A673 (cell line): ENCODE measurements at regions not wholly inside any gene's neighbourhood (a gene's known extent, or its start where the extent isn't known, plus 50 kb on each side); places are given as distances from the start of the nearest gene placed in this dataset.

Source experiments
- BruUV-seq: library from RNA; stranded (reverse); fragments of 400-500 nt; replicated peaks from 2 replicates; lab custom pipeline; 2021; lab: Mats Ljungman, UMichigan
- CTCF ChIA-PET: fragments of 300-600 bp; sonication (Branson Sonifier 250); formaldehyde crosslinking; loops from one replicate; lab custom pipeline; 2022; ENCODE audit warnings: antibody characterized with exemption; lab: Charles Lee
- POLR2A ChIA-PET: fragments of 300-600 bp; sonication (Branson Sonifier 250); formaldehyde crosslinking; loops from one replicate; lab custom pipeline; 2022; ENCODE audit warnings: antibody characterized with exemption; ENCODE audit not compliant: low non-redundant PET; lab: Charles Lee
- DNase-seq: peaks from one replicate; pipeline ENCODE4 v3.0.0-alpha.2; 2015; ENCODE audit warnings: low spot score
- H3K27ac ChIP-seq: fragments of 200-600 bp; sonication (generic); 2 replicates; pipeline ENCODE4 v1.5.1; 2016; ENCODE audit warnings: mixed run types, low read depth, mild to moderate bottlenecking, mixed read lengths, antibody characterized with exemption, low read length; ENCODE audit not compliant: poor library complexity, severe bottlenecking
- H3K27me3 ChIP-seq: fragments of 200-600 bp; sonication (generic); replicated peaks from 2 replicates; pipeline ENCODE4 v1.6.1; 2017; ENCODE audit warnings: mixed run types, low read depth, mild to moderate bottlenecking, mixed read lengths, antibody characterized with exemption, low read length; ENCODE audit not compliant: insufficient read depth, poor library complexity
- H3K36me3 ChIP-seq: fragments of 200-600 bp; sonication (generic); 2 replicates; pipeline ENCODE4 v1.6.1; 2016; ENCODE audit warnings: mixed run types, mild to moderate bottlenecking, mixed read lengths, antibody characterized with exemption, low read length; ENCODE audit not compliant: insufficient read depth, poor library complexity, severe bottlenecking
- H3K4me1 ChIP-seq: fragments of 200-600 bp; sonication (generic); 2 replicates; pipeline ENCODE4 v1.6.1; 2017; ENCODE audit warnings: mixed run types, mild to moderate bottlenecking, mixed read lengths, antibody characterized with exemption, low read length; ENCODE audit not compliant: insufficient read depth, poor library complexity, severe bottlenecking
- H3K4me3 ChIP-seq: fragments of 200-600 bp; sonication (generic); 2 replicates; pipeline ENCODE4 v1.5.1; 2016; ENCODE audit warnings: low read depth, mixed run types, mild to moderate bottlenecking, mixed read lengths, low read length; ENCODE audit not compliant: poor library complexity, severe bottlenecking
- H3K9me3 ChIP-seq: fragments of 200-600 bp; sonication (generic); 2 replicates; pipeline ENCODE4 v1.6.1; 2016; ENCODE audit warnings: mixed run types, low read depth, mild to moderate bottlenecking, mixed read lengths, antibody characterized with exemption, low read length; ENCODE audit not compliant: poor library complexity, severe bottlenecking
- CTCF ChIP-seq: fragments of 300-800, 200-600 bp; sonication (generic); conservative IDR thresholded peaks from 2 replicates; pipeline ENCODE4 v1.5.1; 2017; ENCODE audit warnings: low read depth, mild to moderate bottlenecking, antibody characterized with exemption, low read length, moderate library complexity, mixed read lengths
- EZH2 ChIP-seq: fragments of 200-600 bp; sonication (generic); IDR thresholded peaks from 2 replicates; pipeline ENCODE4 v1.6.1; 2017; ENCODE audit warnings: borderline replicate concordance, low read depth, mild to moderate bottlenecking, mixed read lengths, antibody characterized with exemption, low read length; ENCODE audit not compliant: poor library complexity, severe bottlenecking
- intact Hi-C: fragments of 100-400 bp; cut with micrococcal nuclease; formaldehyde crosslinking; loops from one replicate; pipeline ENCODE4 v1.10.0; 2022; ENCODE audit not compliant: unreplicated experiment

- DNase-seq, result no peak
- TF ChIP-seq EZH2, result no peak
- TF ChIP-seq CTCF, result no peak
- Histone ChIP-seq H3K4me1 (no peaks in the 10 kb centered on the region), H3K27ac (no peak overlapping the region), H3K27me3 (no peaks in the 10 kb centered on the region), H3K36me3 (no peaks in the 10 kb centered on the region), H3K4me3 (no peak overlapping the region), H3K9me3 (no peaks in the 10 kb centered on the region)
- intact Hi-C loops, result loop anchor here (10.0 kb wide), 1 partner anchor 56 kb away; no protein-coding TSS in a partner anchor
- CTCF ChIA-PET, result no interaction called here
- BruUV-seq, result no TSS peak
- POLR2A ChIA-PET, result no interaction called here
These were observed 85.5 kb upstream of the MC2R start for GRCh38 chr18:14000884-14001283.

DNA sequence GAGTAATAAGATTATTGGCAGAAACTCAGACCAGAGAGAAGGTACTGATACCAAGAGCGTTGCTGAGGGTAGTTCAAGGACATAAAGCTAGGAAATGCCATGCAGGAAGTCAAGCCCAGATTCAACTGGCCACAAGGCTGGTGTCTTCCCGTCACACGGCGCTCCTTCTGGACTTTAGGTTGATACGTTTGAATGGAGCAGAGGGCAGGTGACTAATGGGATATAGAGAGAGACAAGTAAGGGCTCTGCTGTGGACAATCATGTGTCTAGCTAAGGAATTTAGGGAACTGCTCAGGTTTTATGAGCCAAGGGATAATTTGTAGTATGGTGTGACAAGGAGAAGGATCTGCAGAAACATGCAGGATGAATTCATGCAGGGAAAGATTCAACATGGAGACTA is 83.9 kb upstream of the MC2R start:
- H3K4me1 ChIP-seq, result no peaks in the 10 kb centered on the region
- DNase-seq, result no peak
- ChIA-PET POLR2A (no interaction called here), CTCF (no interaction called here)
- BruUV-seq, result no TSS peak
- no peak for TF ChIP-seq EZH2
- no peak for TF ChIP-seq CTCF
- no peak overlapping the region for H3K4me3 ChIP-seq
- no peaks in the 10 kb centered on the region for H3K36me3 ChIP-seq
- no peak overlapping the region for H3K27ac ChIP-seq
- no peaks in the 10 kb centered on the region for H3K9me3 ChIP-seq
- no peaks in the 10 kb centered on the region for H3K27me3 ChIP-seq
- intact Hi-C loops, result no loop called here

DNA sequence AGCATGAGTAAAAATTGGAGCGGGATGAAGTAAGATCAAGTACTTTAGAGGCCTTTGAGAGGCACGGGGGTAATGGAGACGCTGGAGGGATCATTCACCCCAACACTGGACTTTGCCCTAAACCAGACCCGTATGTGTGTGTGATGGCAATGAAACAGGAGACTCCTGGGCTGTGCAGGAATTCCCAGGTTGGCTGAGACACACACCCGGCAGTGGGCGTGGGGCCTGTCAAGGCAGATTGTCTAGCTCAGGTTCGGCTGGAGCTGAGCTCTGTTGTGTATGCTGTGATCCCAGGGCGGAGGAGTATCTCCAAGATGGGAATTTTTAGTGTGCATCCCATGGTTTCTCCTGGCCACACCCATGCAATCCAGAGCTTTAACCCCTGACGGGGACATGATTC is 83.2 kb upstream of the MC2R start:
- ChIA-PET POLR2A (no interaction called here), CTCF (no interaction called here)
- DNase-seq, result no peak

More for the DNA sequence above, 83.2 kb upstream of the MC2R start:
- Histone ChIP-seq H3K27ac (no peak overlapping the region), H3K27me3 (no peaks in the 10 kb centered on the region), H3K4me1 (no peaks in the 10 kb centered on the region), H3K4me3 (no peak overlapping the region), H3K36me3 (no peaks in the 10 kb centered on the region), H3K9me3 (no peaks in the 10 kb centered on the region)
- TF ChIP-seq EZH2 (no peak), CTCF (no peak)
- no TSS peak for BruUV-seq
- intact Hi-C loops, result no loop called here
